NCI-H2196 (cell line): ENCODE measurements at regions not wholly inside any gene's neighbourhood (a gene's known extent, or its start where the extent isn't known, plus 50 kb on each side); places are given as distances from the start of the nearest gene placed in this dataset.

Experiments
- DNase-seq: peaks from one replicate; lab custom pipeline; 2025; ENCODE audit not compliant: unreplicated experiment; lab: John Stamatoyannopoulos, UW

DNA sequence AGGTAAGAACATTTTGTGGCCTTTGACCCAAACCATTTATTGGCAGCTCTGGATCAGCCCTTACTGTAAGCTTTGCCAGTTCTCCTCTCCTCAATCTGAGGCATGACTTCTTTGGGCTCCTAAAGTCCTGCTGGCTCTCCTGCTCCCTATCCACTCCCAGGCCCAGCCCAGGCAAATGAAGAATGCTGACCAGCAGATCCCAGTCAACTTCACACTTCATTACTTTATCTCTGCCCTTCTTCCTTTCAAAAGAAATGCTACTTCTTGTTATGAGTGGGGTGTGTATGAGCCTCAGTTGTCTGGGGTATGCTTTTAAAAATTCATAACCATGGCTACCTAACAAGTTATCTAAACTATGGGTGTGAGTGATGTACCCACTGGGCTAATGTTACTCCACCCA is 479.6 kb downstream of the ACTL7B start:
- DNase-seq = no peak

DNA sequence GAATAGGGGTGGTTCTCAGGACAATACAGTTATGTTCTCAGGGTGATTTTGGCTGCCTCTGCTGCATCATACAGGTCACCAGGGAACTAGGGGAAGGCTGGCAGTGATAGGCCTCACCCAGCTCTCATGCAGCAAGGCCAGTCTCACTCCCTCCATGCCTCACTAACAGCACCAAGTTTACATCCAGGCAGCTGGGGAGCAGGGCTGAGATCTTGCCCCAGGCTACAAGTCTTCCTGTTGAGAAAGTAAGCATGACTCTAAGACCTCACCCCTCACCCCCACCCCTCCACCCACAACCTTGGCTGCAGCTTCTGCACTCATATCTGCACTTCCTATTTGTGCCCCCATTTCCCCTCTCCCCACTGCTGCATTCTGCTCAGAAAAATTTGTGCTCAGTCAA is 481.2 kb downstream of the ACTL7B start:
- DNase-seq = no peak

DNA sequence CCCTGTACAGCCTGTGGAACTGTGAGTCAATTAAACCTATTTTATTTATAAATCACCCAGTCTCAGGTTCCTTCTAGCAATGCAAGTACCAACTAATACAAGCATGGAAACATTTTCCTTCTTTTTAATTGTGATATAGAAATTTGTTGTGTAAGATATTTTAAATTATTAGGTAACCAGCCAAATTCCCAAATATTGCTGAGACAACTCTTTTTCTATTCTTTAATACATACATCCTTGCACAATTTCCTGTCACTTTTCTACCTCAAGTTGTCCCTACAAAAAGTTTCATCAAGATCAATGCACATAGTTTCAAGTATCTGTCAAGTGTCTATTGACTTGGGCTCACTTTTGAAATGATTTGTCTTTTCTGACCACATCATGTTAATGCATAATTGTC is 488.6 kb downstream of the ACTL7B start:
- no peak for DNase-seq

DNA sequence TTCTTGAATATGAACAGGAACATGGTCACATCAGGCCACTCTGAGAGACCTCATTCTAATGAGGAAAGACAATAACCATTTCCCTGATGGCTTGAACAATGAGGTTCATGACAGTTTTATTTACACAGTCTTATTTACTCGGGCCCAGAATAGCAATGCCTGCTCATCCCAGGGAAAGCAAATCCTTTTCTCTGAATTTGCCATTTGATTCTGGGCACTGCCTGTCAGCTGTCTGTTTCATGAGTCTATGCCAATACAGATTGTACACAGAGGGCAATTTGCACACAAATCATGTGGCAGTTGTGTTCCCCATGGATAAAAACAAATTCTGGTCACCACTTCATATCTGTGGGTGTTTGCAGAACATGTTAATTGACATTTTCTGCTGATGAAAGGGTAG is 492.5 kb downstream of the ACTL7B start:
- DNase-seq = peak; percentile 46

DNA sequence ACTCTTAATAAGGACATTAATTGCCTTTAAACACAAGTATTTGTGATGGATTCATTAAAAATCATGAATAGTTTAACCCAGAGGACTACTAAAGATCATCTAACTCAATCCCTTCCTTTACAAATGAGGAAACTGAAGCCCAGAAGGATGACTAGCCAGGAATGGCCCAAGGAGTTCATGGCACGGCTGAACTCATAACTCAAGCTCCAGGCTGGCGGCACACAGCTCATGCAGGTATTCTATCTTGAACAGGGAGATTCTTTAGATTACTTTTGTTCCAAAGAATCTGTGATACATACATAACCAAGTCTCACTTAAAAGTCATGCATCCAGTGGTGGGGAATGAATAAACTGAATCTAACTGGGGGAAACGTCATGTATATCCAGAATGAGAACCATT is 495.5 kb downstream of the ACTL7B start:
- DNase-seq = no peak

DNA sequence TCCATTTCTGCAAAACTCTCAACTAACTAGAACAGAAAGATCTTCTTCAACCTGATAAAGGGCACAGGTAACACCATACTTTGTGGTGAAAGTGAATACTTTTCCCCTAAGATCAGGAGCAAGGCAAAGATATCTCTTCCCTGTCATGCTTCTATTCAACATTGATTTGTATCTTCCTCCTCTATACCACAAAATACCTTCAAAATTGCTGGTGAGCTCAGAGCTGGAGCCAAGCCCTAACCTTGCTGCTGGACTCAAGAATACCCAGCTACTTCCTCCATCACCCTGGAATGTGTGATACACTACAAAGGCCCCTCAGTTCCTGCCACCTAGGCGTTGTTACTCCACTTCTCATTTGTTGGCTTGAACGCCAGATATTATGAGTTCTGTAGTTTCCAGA is 499.0 kb downstream of the ACTL7B start:
- no peak for DNase-seq

DNA sequence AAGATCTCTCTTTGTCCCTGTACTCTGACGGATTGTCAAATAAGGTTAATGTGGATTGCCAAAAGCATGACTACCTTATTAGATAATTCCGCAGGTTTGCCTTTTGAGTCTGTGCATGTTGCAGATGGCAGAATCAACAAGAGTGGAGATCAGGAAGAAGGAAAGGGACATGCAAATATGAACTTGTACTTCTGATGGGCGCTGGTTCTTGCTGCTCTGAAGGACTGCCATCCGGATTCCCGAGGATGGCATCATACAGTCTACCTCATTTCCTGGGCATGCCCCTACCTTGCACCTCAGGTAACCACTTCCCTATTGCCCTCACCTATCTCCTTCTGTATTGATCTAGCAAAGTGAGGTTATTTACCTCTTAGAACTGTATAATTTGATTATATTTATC is 504.2 kb downstream of the ACTL7B start:
- DNase-seq = no peak

DNA sequence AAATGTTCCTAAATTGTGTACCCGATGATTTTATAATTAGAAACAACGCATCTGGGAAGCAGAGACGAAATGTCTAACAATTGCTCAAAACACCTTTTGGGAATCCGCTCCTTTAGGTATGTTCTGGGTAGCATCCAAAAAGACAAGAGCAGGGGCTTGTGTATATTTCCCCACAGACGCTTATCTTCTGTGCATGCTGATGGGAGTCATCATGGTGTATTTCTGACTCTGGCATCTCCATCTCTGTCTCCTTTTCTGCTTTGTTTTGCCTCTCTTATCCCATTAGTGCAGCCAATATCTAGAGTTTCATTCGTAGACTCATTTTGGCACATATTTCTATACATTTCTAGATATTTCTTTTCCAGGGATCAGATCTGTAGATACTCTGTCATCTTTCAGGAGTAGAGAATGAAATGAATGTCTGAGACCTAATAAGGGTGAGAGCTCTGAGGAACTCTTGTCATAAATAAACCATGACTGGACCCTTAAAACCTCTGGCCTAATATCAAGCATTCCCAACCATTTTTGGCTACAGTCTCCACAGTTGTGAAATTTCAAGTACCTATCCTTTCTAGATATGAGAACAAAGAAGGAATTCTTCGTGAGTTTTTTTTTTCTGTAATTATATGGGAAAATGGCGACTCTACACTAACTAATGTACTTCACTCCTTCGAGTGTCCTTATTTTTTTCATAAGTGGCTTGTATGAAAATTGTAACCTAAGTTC is 508.2 kb downstream of the ACTL7B start:
- DNase-seq = no peak

DNA sequence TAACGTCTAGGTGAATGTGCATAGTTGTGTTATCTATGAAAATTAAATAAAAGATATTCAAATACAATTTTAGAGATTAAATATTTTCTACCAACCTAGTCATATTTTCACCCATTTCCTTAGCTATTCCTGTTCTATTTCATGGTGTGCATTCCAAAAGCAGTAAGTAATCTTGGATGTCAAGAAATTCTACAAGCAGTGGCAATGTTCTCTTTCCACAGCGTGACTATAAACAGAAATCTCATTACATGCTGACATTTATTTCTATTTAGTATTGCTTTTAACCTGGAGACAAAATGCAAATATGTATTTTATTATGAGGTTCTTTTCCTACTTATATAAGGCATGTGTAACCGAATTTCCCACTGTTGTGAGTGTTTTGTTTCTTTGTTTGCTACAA is 510.0 kb downstream of the ACTL7B start:
- DNase-seq = no peak

DNA sequence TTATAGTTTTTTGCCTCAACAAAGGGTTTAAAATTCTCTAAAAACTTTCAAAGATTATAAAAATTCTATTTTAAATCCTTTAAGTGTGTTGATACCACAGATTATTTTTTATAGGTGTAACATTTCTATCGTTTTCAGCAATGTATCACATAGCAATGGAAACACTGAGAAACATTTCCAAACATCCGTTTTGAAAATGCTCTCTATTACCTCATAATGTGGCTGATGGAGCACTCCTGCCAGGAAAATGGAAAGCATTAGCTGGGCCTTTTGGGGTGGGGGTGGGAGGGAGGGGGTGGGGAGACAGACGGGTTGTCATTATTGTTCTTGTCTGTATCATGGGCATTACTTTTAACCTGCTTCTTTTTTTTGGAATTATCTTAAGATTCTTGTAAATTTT is 516.5 kb downstream of the ACTL7B start:
- no peak for DNase-seq

DNA sequence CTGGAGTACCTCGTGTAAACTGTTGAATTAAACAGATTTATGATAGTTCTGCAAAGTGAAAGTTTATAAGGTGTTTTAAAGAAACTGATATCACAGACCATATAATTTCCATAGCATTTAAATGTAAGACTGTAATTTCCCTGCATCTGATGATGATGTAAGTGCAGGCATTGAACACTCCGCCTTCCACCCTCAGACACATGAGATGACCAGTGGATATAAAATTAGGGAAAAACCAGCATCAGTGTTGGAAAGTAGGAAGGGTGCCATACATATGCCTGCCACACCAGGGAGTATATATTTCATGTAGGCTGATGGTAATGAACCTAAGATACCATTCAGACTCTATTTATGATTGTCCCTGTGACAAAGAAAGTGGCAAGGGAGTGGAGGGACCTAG is 519.2 kb downstream of the ACTL7B start:
- DNase-seq = no peak

DNA sequence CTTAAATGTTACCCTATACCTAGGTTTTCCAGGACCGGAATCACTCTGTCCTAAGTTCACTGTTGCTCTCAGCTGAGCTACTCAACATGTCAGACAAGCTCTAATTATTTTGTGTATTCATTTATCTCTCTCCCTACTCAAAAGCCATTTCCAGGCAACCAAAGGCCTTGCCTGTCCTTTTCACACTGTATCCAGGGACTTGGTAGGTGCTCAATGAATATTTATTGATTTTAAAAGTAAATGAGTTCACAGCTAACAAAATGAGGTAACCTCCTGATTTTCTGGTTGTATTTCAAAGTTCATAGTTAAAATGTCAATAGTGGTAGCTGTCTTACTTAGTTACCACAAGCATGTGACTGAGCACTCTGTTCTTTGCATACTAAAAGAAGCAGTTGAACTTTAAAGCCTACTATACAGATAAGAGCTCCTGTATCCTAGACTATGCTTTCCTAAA is 522.2 kb downstream of the ACTL7B start:
- no peak for DNase-seq

DNA sequence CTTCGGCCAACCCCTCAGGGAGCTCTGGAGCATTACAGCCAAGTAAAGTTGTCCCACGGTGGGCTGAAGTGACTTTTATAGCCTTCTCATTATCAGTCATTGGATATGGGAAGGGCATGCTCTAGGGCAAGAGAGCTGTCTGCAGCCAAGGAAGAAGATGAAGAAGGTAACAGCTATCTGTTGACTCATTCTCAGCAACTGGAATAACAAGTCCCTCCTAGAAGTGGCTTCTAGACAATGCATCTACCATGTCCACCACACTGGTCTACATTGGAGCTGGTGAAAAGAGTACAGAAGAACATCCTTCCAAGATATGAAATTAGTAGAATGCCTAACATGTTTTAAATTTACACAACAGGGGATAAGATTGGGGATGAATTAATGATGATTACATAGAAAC is 524.2 kb downstream of the ACTL7B start:
- DNase-seq = no peak

DNA sequence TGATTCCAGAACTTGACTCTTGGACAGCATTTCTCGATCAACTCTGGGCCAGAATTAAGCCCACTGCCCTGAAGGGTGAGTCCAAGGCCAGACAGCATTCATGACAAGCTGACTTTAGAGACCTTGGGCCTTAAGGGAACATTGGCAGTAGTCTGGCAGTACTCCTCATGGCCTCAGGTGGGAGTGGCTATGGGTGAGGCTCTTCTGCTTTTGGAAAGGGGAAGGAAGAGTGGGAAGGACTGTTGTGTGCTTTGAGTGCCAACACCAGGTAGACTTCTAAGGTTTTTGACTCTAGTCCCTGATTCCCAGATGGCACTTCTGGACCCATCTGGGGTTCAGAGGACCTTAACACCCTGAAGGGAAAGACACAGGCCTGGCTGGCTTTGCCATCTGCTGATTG is 530.4 kb downstream of the ACTL7B start:
- DNase-seq = no peak

DNA sequence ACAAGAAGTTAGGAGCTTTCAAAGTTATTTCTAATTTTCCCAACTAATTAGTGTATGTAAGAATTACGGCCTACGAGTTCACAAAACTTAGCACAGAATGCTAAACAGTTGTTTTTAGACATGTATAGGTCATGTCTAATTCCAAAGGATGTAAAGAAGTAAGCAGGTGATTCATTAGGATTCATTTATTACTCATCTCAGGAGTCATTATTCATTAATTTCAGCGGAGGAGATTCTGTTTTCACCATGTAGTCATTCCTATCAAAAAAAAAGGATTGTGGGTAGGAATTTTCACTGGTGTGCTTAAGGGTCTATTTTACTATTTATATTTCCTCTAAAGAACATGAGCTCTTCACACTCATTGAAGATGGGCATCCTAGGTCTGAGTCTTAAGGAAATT is 532.2 kb downstream of the ACTL7B start:
- DNase-seq = no peak

DNA sequence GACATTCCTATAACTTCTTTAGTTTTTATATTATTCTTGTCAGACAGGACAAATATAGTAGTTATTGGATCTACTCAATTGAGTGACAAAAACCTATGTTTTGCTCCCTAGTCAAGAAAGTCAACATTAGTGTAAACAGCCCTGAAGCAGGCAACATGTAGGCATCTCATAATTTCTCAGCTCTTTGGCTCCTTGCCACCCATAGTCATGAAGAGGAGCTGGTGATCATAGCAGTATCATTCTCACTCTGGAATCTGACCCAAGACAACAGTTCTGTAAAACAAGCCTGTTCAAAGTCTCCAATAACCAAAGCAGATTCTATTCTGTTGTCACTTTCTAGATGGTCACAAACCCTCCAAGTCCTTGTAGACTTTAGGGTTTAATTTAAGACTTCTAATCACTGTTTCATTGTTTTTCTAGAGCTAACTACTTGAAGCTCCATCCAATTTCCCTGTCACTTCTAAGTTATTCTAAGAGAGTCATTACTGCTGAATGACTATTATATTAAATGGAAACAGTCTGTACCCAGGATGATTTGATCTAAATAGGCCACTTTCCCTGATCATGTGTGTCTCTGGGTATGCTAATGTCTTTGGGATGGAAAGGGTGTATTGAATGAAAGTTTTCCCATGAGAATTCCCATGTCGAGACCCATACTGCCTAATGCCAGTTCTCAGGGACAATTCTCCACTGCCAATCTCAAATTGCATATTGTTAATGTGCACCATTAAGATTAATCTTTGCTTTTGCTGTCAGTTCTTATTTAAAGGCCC is 533.3 kb downstream of the ACTL7B start:
- DNase-seq = no peak

DNA sequence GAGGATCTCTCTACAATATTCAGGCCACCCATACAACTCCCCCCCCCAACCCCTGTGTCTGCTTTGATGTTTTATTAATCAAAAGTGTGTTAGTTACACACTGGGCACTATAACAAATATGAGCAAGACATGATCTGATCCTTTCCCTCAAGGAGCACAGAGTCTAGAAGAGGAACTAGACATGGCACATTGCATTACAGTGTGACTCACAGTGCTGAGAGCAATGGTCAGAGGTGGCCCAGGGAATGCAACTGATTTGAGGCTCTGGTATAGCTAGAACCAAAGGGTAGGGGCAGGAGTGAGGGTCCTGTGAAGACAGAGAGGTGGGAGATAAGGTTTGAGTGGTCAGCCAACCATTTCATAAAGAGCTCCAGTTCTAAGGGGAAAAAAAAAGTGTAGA is 539.2 kb downstream of the ACTL7B start:
- no peak for DNase-seq

DNA sequence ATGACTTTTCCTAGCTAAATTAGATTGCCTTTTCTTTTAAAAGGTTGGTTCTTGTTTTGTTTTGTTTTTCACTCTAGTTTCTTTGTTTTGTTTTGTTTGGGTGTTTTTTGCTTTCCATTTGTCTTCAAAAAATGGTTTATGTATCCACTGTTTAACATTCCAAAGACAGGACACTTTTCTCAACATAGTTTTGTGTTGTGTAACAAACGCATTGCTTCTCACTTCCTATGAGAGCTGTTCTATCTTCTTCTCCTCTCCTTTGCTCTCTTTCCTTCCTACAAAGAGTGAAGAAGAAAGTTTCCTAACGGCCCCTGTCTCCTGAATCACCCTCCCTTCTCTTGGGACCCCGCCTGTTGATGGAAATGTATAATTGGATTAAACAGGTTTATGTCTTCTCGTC is 539.7 kb downstream of the ACTL7B start:
- no peak for DNase-seq

DNA sequence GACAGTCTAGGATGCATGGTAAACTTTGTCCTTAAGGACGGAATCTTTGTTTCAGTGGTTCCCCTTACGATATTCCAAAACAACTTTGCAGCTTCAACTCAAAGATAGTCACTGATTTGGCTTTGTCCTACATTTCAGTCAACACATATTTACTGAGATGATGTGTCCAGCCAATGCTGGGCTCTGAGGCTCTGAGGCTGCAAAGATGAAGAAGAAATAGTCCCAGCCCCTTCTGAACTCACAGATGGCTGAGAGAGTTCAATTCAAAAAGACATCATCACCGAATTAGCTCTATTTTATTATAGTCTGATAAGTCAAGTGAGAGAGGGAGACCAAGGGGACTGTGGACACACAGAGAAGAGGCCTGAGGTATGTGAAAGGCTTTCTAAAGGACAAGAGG is 544.0 kb downstream of the ACTL7B start:
- no peak for DNase-seq

DNA sequence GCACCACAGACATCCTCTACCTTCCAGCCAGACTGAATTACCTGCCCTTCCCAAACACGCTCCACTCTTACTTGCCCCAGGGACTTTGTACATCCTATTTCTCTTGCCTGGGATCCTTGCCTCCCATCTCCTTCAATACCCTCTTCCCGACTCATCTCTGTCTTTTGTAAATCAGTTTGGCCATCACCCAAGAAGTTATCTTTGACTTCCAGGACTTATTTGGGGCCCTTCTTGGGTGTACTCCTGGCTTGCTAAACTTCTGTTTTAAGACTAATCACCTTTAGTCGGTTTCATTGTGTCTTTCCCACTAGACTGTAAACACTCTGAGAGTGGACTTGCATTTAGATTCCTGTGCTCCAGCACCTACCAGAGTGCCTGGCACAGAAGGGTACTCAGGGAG is 545.6 kb downstream of the ACTL7B start:
- DNase-seq = no peak

DNA sequence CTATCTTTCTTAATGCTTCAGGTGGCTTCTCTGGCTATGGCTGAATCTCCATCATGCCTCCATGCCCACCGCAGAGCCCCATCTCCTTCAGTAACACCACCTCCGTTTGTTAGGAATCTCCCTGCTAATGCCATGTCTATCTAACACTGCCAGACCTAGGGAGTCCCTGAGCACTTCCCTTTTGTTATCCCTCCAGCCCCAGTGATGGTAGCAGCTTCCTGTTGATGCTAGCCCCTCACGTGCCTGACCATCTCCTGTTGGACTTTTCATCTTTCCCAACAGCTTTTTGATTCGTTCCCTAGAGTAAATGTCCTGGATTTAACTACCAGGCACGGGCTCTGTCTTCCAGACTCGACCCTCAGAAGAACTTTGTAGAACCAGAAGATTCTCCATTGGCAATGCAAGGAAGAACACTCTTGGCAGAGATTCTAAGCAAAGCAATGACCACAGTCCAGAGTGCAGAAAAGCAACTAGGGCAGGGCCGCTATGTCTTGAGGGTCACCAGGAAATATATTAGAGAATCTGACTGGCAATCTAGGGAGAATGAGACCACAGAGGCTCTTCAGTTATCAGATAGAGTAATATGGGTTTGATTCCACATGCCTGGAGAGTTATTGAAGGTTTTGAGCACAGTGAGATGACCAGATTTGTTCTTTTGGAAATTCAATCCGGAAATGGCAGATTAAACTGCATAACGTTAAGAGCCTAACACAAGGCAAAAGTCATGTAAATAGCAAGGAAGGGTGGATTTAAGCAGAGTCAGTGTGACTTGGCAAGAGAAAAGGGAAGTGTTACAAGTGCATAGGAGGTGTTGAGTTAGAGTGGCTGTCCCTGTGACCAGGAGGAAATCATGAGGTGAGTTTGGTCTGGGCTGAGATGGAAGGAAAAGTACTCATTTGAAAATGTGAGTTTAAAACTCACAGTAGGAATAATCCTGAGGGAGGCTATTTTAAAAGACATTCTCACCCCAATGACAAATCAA is 555.2 kb downstream of the ACTL7B start:
- DNase-seq = no peak

DNA sequence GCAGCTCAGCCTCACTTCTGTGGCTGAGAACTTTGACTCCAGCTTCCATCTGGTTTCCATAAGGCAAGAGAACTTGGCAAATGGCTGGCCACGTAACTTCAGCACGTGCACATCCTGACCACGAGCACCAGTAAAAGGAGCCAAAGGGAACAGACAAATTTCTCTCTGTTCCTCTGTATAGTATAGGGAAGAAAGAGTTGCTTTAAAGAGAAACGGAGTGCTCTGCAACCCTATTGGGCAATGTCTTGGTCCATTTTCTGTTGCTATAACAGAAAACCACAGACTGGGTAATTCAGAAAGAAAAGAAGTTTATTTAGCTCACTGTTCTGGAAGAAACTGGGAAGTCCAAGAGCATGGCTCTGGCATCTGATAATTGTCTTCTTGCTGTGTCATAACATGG is 558.7 kb downstream of the ACTL7B start:
- no peak for DNase-seq
